ENCODE measurements at regions not wholly inside any gene's neighbourhood (a gene's known extent, or its start where the extent isn't known, plus 50 kb on each side); places are given as distances from the start of the nearest gene placed in this dataset.

DNA sequence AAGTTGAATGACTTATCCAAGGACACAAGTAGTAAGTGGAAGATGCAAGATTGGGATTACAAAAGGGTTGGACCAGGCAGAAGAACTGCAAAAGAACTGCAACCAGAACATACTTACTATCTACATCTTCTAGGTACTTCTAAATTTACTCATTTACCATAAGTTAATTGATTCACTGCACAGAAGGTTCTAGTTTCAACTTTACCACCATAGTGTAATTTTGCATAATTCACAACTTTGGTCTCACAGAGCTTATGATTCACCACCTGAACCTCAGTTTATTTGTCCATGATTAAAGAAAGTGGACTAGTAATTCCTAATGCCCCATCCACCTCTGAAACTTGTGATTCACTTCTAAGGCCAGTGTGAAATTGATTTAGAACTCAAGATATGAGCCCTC, 236.8 kb upstream of the UBE2E2 start:
- TF ChIP-seq YY1 (IDR thresholded peaks at IDR 0.05; ENCODE audit: low read depth, low read length) (no peak), SIN3A (conservative IDR thresholded peaks at IDR 0.05 in 1 of 2, IDR thresholded peaks at IDR 0.05 in 1 of 2; ENCODE audit: low read depth in 1 of 2, low read length in 2 of 2) (no peak), POLR2A (IDR thresholded peaks at IDR 0.05; ENCODE audit: control extremely low read depth in 1 of 2, low read depth in 2 of 2, low read length in 2 of 2) (no peak), GABPA (IDR thresholded peaks at IDR 0.05; ENCODE audit: borderline replicate concordance, insufficient read depth, low read length) (no peak), CTCF (IDR thresholded peaks at IDR 0.05; ENCODE audit: control extremely low read depth in 1 of 3, insufficient read depth in 1 of 3, low read depth in 1 of 3, low read length in 3 of 3) (no peak), SIX5 (IDR thresholded peaks at IDR 0.05; ENCODE audit: low read depth, low read length) (no peak), RFX5 (IDR thresholded peaks at IDR 0.05; ENCODE audit: borderline replicate concordance, low read depth, low read length) (no peak)
- TF ChIP-seq, protein P1, sequence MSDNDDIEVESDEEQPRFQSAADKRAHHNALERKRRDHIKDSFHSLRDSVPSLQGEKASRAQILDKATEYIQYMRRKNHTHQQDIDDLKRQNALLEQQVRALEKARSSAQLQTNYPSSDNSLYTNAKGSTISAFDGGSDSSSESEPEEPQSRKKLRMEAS (IDR thresholded peaks at IDR 0.05) = no peak

All from H1 (cell line).